Mesothelial cell of epicardium (in vitro differentiated cells): ENCODE measurements at regions not wholly inside any gene's neighbourhood (a gene's known extent, or its start where the extent isn't known, plus 50 kb on each side); places are given as distances from the start of the nearest gene placed in this dataset.

ENCODE experiments used
- DNase-seq, 2 experiments: peaks; one replicate each; pipeline ENCODE4 v3.0.0; 2021; ENCODE audit warnings: low spot score in 2 of 2; ENCODE audit not compliant: unreplicated experiment in 2 of 2
- H3K27ac Mint-ChIP-seq: 2 replicates; pipeline ENCODE4 v1.8.0; 2021; ENCODE audit warnings: mixed read lengths
- H3K27me3 Mint-ChIP-seq: 2 replicates; pipeline ENCODE4 v1.8.0; 2021; ENCODE audit warnings: low read depth, mixed read lengths
- H3K36me3 Mint-ChIP-seq: 2 replicates; pipeline ENCODE4 v1.8.0; 2021; ENCODE audit warnings: mixed read lengths
- H3K4me1 Mint-ChIP-seq: 2 replicates; pipeline ENCODE4 v1.8.0; 2021; ENCODE audit warnings: mixed read lengths
- H3K4me3 Mint-ChIP-seq: 2 replicates; pipeline ENCODE4 v1.8.0; 2021; ENCODE audit warnings: mild to moderate bottlenecking, moderate library complexity, mixed read lengths
- H3K9me3 Mint-ChIP-seq: 2 replicates; pipeline ENCODE4 v1.8.0; 2021; ENCODE audit warnings: mixed read lengths
- TF ChIP-seq, protein P1 (sequence below): fragments of 200-600 bp; sonication (generic); IDR thresholded peaks from one replicate; pipeline ENCODE4 v1.5.0; 2021; ENCODE audit warnings: antibody characterized with exemption; ENCODE audit not compliant: unreplicated experiment

DNA sequence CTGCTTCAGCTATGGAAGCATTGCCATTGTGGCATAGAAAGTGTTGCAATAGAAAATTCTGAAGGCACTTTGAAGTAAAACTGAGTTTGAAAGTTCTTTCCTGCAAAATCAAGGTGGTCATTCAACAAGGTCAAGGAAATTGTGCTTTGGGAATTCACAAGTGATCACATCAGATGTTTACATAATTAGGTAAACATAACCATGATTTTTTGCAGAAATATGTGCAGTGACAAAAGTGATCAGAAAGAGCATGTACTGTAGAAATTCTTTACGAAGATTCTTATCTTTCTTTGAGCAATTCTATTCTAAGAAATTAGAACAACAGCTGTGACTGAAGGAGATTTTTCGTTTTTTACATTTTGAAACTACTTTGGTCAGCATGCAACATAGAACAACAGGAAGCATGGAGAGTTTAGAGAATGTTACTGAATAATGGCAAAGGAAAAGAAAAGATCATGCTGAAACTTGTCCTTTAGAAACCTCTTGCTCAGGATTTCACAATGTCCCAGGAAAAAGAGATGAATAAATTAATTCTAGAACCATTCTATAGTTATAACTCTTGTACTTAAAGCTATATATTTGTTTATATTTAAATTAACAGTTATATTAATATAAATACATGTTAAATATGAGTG is 643.4 kb upstream of the ARPP21 start:
- TF ChIP-seq, protein P1, sequence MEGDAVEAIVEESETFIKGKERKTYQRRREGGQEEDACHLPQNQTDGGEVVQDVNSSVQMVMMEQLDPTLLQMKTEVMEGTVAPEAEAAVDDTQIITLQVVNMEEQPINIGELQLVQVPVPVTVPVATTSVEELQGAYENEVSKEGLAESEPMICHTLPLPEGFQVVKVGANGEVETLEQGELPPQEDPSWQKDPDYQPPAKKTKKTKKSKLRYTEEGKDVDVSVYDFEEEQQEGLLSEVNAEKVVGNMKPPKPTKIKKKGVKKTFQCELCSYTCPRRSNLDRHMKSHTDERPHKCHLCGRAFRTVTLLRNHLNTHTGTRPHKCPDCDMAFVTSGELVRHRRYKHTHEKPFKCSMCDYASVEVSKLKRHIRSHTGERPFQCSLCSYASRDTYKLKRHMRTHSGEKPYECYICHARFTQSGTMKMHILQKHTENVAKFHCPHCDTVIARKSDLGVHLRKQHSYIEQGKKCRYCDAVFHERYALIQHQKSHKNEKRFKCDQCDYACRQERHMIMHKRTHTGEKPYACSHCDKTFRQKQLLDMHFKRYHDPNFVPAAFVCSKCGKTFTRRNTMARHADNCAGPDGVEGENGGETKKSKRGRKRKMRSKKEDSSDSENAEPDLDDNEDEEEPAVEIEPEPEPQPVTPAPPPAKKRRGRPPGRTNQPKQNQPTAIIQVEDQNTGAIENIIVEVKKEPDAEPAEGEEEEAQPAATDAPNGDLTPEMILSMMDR, result no peak
- no peaks in the 10 kb centered on the region for H3K27me3 Mint-ChIP-seq
- no peaks in the 10 kb centered on the region for H3K36me3 Mint-ChIP-seq
- H3K27ac Mint-ChIP-seq, result no peak overlapping the region
- H3K4me1 Mint-ChIP-seq, result no peaks in the 10 kb centered on the region
- no peak for DNase-seq
- H3K9me3 Mint-ChIP-seq, result peaks cover 1% of the 10 kb centered on the region
- no peak overlapping the region for H3K4me3 Mint-ChIP-seq

DNA sequence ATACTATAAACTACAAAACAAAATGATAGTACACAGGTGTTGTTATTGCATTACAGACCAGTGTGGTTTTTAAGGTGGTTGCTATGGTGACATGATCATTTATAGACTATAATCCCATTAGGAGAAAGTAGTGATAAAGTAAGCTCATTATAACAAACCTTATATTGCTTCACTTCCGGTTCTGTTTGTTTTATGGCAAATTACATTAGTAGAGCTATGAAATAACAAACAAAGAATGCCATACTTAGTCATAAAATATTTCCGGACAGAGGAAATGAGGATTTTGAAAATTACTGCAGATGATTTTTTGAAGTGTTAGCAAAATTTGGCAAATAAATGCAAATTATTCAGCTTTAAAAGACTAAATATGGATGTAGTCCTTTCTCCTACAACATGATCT is 640.4 kb upstream of the ARPP21 start:
- TF ChIP-seq, protein P1, result no peak
- no peaks in the 10 kb centered on the region for H3K36me3 Mint-ChIP-seq
- H3K9me3 Mint-ChIP-seq, result no peaks in the 10 kb centered on the region
- H3K4me1 Mint-ChIP-seq, result no peaks in the 10 kb centered on the region
- no peak overlapping the region for H3K4me3 Mint-ChIP-seq
- no peak for DNase-seq
- H3K27ac Mint-ChIP-seq, result no peak overlapping the region
- H3K27me3 Mint-ChIP-seq, result no peaks in the 10 kb centered on the region

DNA sequence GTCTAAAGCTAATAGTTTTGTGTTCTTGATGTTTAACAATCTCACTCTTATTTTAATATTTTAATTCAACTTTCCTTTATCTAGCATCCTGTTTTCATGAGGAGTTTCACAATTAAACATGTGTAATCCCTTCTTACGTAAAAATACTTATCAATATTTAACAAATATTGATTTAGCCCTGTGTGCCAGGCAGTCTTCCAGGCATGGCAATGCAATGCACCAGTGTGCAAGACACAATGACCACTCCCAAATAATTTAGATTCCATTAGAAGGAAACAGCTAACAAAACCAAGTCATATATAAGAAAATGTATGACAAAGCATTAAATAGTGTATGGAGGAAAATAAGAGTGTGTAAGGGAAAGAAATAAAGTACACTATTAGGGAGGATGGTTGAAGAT is 627.1 kb upstream of the ARPP21 start:
- Mint-ChIP-seq H3K27ac (no peak overlapping the region), H3K36me3 (no peaks in the 10 kb centered on the region), H3K27me3 (peaks cover 7% of the 10 kb centered on the region), H3K4me1 (no peaks in the 10 kb centered on the region), H3K9me3 (peaks cover 4% of the 10 kb centered on the region), H3K4me3 (no peak overlapping the region)
- TF ChIP-seq, protein P1, result no peak
- DNase-seq, result no peak

DNA sequence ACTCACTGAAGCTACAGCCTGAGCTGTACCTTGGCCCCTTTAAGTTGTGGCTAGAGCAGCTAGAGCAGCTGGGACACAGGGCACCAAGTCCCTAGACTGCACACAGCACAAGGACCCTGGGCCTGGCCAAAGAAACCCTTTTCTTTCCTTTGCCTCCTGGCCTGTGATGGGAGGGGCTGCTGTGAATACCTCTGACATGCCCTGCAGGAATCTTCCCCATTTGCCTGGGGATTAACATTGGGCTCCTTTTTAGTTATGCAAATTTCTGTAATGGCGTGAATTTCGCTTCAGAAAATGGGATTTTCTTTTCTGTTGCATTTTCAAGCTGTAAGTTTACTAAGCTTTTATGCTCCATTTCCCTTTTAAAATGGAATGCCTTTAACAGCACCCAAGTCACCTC is 611.2 kb upstream of the ARPP21 start:
- H3K4me1 Mint-ChIP-seq, result no peaks in the 10 kb centered on the region
- TF ChIP-seq, protein P1, result no peak
- H3K4me3 Mint-ChIP-seq, result no peak overlapping the region
- H3K27ac Mint-ChIP-seq, result no peak overlapping the region
- DNase-seq, result no peak
- H3K36me3 Mint-ChIP-seq, result peaks cover 9% of the 10 kb centered on the region
- H3K9me3 Mint-ChIP-seq, result peaks cover 39% of the 10 kb centered on the region
- no peaks in the 10 kb centered on the region for H3K27me3 Mint-ChIP-seq

DNA sequence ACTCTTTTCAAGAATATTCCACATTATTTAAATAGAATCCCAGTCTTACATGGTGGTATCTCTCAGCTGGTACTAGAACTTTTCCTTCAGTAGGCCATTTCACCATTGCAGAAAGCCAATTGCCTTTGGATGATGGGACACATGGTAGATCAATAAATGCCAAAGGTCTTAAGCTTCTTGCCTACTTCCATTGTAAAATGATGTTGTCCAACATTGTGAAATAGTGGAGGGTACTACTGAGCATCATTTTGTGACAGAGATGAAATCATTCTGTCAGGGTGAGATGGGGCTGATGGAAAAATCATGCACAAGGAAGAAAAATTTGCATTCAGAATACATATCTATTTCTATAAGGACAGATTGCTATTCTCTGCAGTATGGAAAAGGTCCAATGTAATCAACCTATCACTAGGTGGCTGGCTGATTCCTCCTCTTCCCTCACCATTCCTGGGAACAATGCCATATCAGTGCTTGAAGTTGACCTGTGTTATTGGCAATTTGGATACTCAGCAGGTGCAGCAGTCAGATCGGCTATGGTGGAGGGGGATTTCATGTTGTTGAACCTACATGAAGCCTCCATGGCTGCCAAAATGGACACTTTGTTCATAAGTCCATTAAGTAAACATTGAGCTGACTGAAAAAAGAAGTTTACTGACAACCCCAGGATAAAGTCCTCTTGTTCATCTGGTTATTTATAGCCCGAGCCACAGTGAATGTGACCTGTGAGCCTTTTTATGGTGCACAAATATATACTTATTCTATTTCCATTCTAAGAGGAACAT is 596.9 kb upstream of the ARPP21 start:
- Mint-ChIP-seq H3K9me3 (no peaks in the 10 kb centered on the region), H3K27ac (no peak overlapping the region), H3K27me3 (peaks cover 3% of the 10 kb centered on the region), H3K4me3 (no peak overlapping the region), H3K36me3 (no peaks in the 10 kb centered on the region), H3K4me1 (no peaks in the 10 kb centered on the region)
- TF ChIP-seq, protein P1, result no peak
- DNase-seq, result no peak
